ENCODE measurements at regions not wholly inside any gene's neighbourhood (a gene's known extent, or its start where the extent isn't known, plus 50 kb on each side); places are given as distances from the start of the nearest gene placed in this dataset.

DNA sequence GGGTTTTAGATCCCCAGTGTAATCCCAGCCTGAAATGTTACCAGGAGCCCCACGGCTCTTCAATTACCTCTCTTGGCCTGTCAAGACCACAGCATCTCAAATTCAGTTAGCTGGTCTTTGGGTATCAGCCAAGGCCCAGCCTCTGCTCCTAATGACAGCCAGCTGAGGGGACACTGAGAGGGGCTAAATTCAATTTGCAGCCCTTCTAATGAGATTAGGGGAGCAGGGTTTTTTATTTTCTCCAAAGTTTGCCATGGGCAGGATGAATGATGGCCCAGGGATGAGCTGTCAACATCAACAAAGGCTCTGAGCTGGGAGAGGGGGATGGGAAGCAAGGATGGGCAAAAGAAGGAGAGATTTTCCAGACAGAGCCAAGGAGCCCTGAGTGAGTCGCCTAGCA lies 116.8 kb upstream of the TBX20 start:
- DNase-seq (ENCODE audit: low read depth, low spot score) = no peak
- H3K27ac ChIP-seq (ENCODE audit: low read length) = no peak overlapping the region
- no peaks in the 10 kb centered on the region for H3K27me3 ChIP-seq (ENCODE audit: control insufficient read depth, insufficient read depth, low read length)
- no CpG with 5 or more reads among the region's 2 CpGs for WGBS (ENCODE audit: insufficient coverage, insufficient read length)
- H3K4me1 ChIP-seq (ENCODE audit: control insufficient read depth, insufficient read depth, low read length) = peaks cover 4% of the 10 kb centered on the region; the same call in 1 of the 2 replicates
- H3K36me3 ChIP-seq (ENCODE audit: control insufficient read depth, insufficient read depth, low read length) = no peaks in the 10 kb centered on the region
- H3K9me3 ChIP-seq (ENCODE audit: control insufficient read depth, insufficient read depth, low read length) = no peaks in the 10 kb centered on the region
- H3K4me3 ChIP-seq (ENCODE audit: low read length) = no peak overlapping the region

DNA sequence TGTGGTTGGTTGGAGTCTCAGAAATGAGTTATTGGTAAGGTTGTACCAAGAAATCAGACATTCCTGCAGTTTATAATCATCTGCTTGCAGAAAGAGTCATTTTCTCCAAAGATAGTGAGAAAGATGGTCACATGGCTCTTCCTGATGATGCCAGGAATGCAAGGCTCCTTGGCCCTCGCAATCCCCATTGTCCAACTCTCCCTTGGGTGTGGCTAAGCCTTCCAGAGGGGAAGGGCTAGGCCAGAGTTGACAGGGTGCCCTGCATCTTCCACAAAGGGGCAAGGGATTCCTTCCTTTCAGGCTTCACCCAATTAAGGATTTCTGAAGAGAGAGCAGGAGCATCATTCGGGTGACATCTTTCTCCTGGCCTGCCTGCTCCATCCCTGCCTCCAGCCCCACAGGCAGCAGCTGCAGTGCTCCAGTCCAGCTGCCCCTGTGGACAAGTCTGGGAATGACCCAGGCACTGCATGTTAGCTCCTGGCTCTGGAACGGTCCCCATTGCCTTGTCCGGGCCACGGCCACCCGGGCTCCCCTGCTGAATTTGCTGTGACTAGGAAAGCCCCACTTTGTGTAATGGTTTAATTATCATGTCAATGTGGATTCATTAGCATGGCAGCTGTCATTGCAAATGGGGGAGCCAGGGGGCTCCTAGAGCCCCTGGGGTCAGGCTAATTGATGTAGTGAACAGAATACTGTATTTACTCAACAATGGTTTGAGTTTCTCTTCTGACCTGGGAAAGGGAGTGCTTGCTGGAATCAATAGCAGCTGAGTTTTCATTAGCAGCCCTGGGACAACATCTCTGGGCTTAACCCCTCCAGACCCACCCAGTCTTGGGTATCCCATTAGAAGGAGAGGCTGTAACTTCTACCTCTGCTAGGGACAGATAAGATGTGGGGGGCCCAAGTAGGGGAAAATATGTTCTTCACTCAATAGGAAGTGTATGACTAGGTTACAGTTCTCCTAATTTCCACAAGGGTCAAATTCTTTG lies 112.6 kb upstream of the TBX20 start:
- no peak overlapping the region for H3K27ac ChIP-seq (ENCODE audit: low read length)
- H3K36me3 ChIP-seq (ENCODE audit: control insufficient read depth, insufficient read depth, low read length) = no peaks in the 10 kb centered on the region
- H3K27me3 ChIP-seq (ENCODE audit: control insufficient read depth, insufficient read depth, low read length) = no peaks in the 10 kb centered on the region
- H3K4me3 ChIP-seq (ENCODE audit: low read length) = no peak overlapping the region
- DNase-seq (ENCODE audit: low read depth, low spot score) = peak; percentile 45
- no peaks in the 10 kb centered on the region for H3K9me3 ChIP-seq (ENCODE audit: control insufficient read depth, insufficient read depth, low read length)
- WGBS (ENCODE audit: insufficient coverage, insufficient read length) = no CpG with 5 or more reads among the region's 6 CpGs
- peaks cover 4% of the 10 kb centered on the region; the same call in 1 of the 2 replicates for H3K4me1 ChIP-seq (ENCODE audit: control insufficient read depth, insufficient read depth, low read length)

DNA sequence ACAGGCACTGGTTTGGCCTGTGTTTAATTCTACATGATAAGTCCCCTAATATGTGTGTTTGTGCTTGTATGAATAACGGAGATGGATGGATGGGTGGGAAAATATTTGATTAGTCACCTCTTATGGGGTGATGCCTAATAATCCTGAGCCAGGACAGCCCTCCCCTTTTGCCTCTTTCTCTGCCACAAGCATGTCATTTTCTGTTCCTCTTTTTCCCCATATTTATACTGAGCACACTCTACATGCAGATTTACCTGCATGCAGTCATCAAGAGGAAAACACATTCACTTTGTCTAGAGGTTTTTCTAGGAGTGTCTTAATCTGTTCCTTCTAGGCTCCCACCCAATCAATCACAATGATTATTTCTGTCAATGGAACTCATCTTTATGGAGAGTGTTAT lies 111.6 kb upstream of the TBX20 start:
- Histone ChIP-seq H3K36me3 (ENCODE audit: control insufficient read depth, insufficient read depth, low read length) (no peaks in the 10 kb centered on the region), H3K4me1 (ENCODE audit: control insufficient read depth, insufficient read depth, low read length) (peaks cover 4% of the 10 kb centered on the region; the same call in 1 of the 2 replicates), H3K9me3 (ENCODE audit: control insufficient read depth, insufficient read depth, low read length) (no peaks in the 10 kb centered on the region), H3K4me3 (ENCODE audit: low read length) (no peak overlapping the region), H3K27me3 (ENCODE audit: control insufficient read depth, insufficient read depth, low read length) (no peaks in the 10 kb centered on the region), H3K27ac (ENCODE audit: low read length) (no peak overlapping the region)
- DNase-seq (ENCODE audit: low read depth, low spot score) = no peak
- WGBS (ENCODE audit: insufficient coverage, insufficient read length) = no CpG with 5 or more reads among the region's 1 CpG

DNA sequence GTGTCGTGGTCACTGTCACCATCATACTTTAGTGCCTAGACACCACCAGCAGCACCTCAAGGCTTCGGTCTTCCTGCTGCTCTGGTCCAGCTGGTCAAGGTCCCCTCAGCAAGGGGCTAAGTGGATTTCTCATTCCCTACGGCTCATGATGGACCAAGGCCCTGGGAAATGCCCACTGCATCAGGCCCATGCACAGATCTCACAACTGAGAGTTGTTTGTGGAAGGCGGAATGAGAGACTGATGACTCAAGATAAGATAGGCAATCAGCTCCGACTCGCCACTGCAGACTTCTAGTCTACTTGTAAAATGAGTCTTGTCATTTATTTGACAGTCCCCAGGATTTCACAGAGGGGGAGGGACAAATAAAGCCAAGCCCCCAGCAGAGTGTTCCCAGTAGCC lies 108.4 kb upstream of the TBX20 start:
- H3K9me3 ChIP-seq (ENCODE audit: control insufficient read depth, insufficient read depth, low read length) = no peaks in the 10 kb centered on the region
- H3K27ac ChIP-seq (ENCODE audit: low read length) = no peak overlapping the region
- H3K36me3 ChIP-seq (ENCODE audit: control insufficient read depth, insufficient read depth, low read length) = no peaks in the 10 kb centered on the region
- WGBS (ENCODE audit: insufficient coverage, insufficient read length) = no CpG with 5 or more reads among the region's 6 CpGs
- no peaks in the 10 kb centered on the region for H3K27me3 ChIP-seq (ENCODE audit: control insufficient read depth, insufficient read depth, low read length)
- peaks cover 4% of the 10 kb centered on the region; the same call in 1 of the 2 replicates for H3K4me1 ChIP-seq (ENCODE audit: control insufficient read depth, insufficient read depth, low read length)
- H3K4me3 ChIP-seq (ENCODE audit: low read length) = no peak overlapping the region
- no peak for DNase-seq (ENCODE audit: low read depth, low spot score)

DNA sequence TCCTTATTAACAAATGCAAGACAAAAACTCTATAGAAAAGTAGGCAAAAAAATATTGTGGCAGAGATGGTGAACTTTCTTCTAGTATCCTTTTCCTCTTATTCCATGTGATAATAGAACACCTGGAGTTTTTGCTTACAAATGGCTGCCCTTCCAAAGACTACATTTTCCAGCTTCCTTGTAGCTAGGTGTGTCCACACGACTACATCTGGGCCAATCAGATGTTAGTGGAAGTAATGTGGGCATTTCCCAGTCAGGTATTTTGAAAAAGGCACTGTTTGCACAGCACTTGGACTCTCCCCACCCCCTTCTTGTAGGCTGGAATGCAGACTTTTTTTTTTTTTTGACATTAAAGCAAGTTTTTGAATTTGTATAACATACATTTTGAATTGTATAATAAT lies 105.5 kb upstream of the TBX20 start:
- Histone ChIP-seq H3K27me3 (ENCODE audit: control insufficient read depth, insufficient read depth, low read length) (no peaks in the 10 kb centered on the region), H3K36me3 (ENCODE audit: control insufficient read depth, insufficient read depth, low read length) (no peaks in the 10 kb centered on the region), H3K27ac (ENCODE audit: low read length) (no peak overlapping the region), H3K4me3 (ENCODE audit: low read length) (no peak overlapping the region), H3K9me3 (ENCODE audit: control insufficient read depth, insufficient read depth, low read length) (no peaks in the 10 kb centered on the region), H3K4me1 (ENCODE audit: control insufficient read depth, insufficient read depth, low read length) (no peaks in the 10 kb centered on the region)
- no CpG with 5 or more reads among the region's 1 CpG for WGBS (ENCODE audit: insufficient coverage, insufficient read length)
- no peak for DNase-seq (ENCODE audit: low read depth, low spot score)

DNA sequence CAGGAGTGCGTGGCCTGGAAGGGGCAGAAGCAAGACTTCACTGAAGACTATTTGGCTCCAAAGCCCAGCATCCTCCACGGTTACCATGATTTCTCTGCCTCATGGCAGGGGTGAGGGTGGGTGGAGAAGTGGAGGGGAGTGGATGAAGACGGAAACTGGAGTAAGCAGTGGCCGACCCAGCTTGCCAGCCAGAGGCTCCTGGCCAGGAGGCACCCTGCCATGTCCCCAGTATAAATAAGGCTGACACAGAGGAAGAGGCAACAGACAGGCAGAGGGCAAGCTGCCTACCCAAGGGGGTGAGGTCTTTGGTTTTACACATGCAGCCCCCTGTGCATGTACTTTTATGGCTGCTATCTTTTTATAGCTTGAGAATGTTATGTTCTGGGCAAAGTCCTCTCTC lies 102.6 kb upstream of the TBX20 start:
- H3K4me1 ChIP-seq (ENCODE audit: control insufficient read depth, insufficient read depth, low read length) = peaks cover 2% of the 10 kb centered on the region; the same call in 1 of the 2 replicates
- no CpG with 5 or more reads among the region's 4 CpGs for WGBS (ENCODE audit: insufficient coverage, insufficient read length)
- no peaks in the 10 kb centered on the region for H3K27me3 ChIP-seq (ENCODE audit: control insufficient read depth, insufficient read depth, low read length)
- H3K27ac ChIP-seq (ENCODE audit: low read length) = no peak overlapping the region
- H3K4me3 ChIP-seq (ENCODE audit: low read length) = no peak overlapping the region
- DNase-seq (ENCODE audit: low read depth, low spot score) = no peak
- no peaks in the 10 kb centered on the region for H3K36me3 ChIP-seq (ENCODE audit: control insufficient read depth, insufficient read depth, low read length)
- H3K9me3 ChIP-seq (ENCODE audit: control insufficient read depth, insufficient read depth, low read length) = no peaks in the 10 kb centered on the region

DNA sequence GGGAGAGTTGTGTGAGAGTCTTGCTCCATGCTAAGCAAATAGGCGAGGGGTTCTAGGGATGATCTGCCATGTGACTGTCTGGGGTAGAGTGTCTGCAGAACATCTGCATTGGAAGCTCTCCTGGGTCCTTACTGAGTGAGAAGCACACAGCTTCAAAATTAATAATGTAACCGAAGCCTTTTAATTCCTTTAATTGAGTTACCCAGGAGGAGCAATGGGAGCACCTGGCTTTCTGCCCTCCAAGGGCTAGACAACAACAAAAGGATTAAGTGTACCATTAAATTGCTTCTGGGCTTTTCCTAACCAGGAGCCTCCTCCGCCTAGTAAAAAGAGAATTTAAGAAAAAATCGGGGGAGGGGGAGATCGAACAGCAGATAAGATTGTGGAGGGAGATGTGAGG lies 102.0 kb upstream of the TBX20 start:
- H3K27me3 ChIP-seq (ENCODE audit: control insufficient read depth, insufficient read depth, low read length) = no peaks in the 10 kb centered on the region
- no peak for DNase-seq (ENCODE audit: low read depth, low spot score)
- WGBS (ENCODE audit: insufficient coverage, insufficient read length) = no CpG with 5 or more reads among the region's 5 CpGs

DNA sequence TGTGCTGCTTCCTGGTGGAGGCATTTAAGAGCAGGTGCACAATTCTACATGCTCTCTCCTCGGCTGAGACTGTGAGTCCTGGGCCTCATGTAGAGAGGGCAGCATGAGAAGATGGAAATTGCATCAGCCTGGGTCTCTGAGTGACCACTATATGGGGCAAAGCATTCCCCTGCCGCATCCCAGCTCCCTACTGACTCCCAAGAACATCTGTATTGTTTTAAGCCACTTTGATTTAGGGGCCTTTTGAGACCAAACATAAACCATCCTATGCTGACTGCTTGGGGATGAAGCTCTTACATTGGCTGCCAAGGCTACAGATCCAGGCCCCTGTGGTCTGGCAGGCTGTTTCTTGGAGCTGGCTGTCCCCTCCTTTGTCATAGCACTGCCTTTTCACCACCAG lies 101.3 kb upstream of the TBX20 start:
- no peaks in the 10 kb centered on the region for H3K36me3 ChIP-seq (ENCODE audit: control insufficient read depth, insufficient read depth, low read length)
- no CpG with 5 or more reads among the region's 2 CpGs for WGBS (ENCODE audit: insufficient coverage, insufficient read length)
- H3K27me3 ChIP-seq (ENCODE audit: control insufficient read depth, insufficient read depth, low read length) = no peaks in the 10 kb centered on the region
- no peaks in the 10 kb centered on the region for H3K9me3 ChIP-seq (ENCODE audit: control insufficient read depth, insufficient read depth, low read length)
- no peak for DNase-seq (ENCODE audit: low read depth, low spot score)
- H3K4me3 ChIP-seq (ENCODE audit: low read length) = no peak overlapping the region
- no peak overlapping the region for H3K27ac ChIP-seq (ENCODE audit: low read length)
- H3K4me1 ChIP-seq (ENCODE audit: control insufficient read depth, insufficient read depth, low read length) = peaks cover 2% of the 10 kb centered on the region; the same call in 1 of the 2 replicates

More for the DNA sequence above, 102.0 kb upstream of the TBX20 start:
- Histone ChIP-seq H3K27ac (ENCODE audit: low read length) (no peak overlapping the region), H3K4me1 (ENCODE audit: control insufficient read depth, insufficient read depth, low read length) (peaks cover 2% of the 10 kb centered on the region; the same call in 1 of the 2 replicates), H3K9me3 (ENCODE audit: control insufficient read depth, insufficient read depth, low read length) (no peaks in the 10 kb centered on the region), H3K4me3 (ENCODE audit: low read length) (no peak overlapping the region), H3K36me3 (ENCODE audit: control insufficient read depth, insufficient read depth, low read length) (no peaks in the 10 kb centered on the region)

DNA sequence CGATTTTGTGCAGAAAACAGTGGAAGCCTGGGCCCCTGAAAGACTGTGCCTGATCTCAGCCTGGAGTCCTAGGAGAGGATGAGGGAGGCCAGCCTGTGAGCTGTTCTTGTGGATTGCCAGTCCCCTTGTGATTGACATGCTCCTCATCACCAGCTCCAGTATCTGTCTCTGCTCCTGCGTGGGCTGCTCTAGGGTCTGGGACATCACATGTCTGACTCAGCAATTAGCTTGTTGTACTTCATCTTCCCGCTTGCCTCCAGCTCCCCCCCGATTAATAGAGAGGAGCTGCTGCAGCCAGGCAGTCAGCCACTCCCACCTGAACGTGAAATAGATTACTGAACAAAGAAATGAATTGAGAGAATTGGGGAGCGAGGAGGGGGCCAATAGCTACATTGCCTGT lies 99.6 kb upstream of the TBX20 start:
- WGBS (ENCODE audit: insufficient coverage, insufficient read length) = no CpG with 5 or more reads among the region's 6 CpGs
- Histone ChIP-seq H3K9me3 (ENCODE audit: control insufficient read depth, insufficient read depth, low read length) (no peaks in the 10 kb centered on the region), H3K27me3 (ENCODE audit: control insufficient read depth, insufficient read depth, low read length) (no peaks in the 10 kb centered on the region)

DNA sequence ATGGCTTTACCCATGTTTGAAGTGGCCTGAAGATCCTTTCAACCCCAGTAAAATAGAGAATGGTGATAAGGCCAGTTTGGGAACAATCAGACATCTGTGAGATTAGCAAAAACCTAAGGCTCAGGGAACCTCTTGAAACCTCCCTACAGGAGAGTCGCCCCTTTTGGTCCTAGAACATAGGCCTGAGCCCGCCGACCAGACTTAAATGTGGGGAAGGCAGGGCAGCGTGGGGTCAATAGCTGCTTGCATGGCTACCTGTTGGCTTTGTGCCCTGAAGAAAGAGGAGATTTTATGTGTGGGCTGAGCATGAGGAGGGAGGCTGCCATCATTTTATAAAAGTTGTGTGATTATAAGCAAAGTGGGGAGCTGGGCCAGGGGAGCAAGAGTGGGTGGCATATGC lies 97.6 kb upstream of the TBX20 start:
- Histone ChIP-seq H3K4me3 (ENCODE audit: low read length) (no peak overlapping the region), H3K4me1 (ENCODE audit: control insufficient read depth, insufficient read depth, low read length) (peaks cover 2% of the 10 kb centered on the region; the same call in 1 of the 2 replicates), H3K36me3 (ENCODE audit: control insufficient read depth, insufficient read depth, low read length) (no peaks in the 10 kb centered on the region), H3K27ac (ENCODE audit: low read length) (no peak overlapping the region), H3K9me3 (ENCODE audit: control insufficient read depth, insufficient read depth, low read length) (no peaks in the 10 kb centered on the region), H3K27me3 (ENCODE audit: control insufficient read depth, insufficient read depth, low read length) (no peaks in the 10 kb centered on the region)
- WGBS (ENCODE audit: insufficient coverage, insufficient read length) = no CpG with 5 or more reads among the region's 4 CpGs
- no peak for DNase-seq (ENCODE audit: low read depth, low spot score)

More for the DNA sequence above, 99.6 kb upstream of the TBX20 start:
- peaks cover 2% of the 10 kb centered on the region; the same call in 1 of the 2 replicates for H3K4me1 ChIP-seq (ENCODE audit: control insufficient read depth, insufficient read depth, low read length)
- DNase-seq (ENCODE audit: low read depth, low spot score) = no peak
- H3K27ac ChIP-seq (ENCODE audit: low read length) = no peak overlapping the region
- no peak overlapping the region for H3K4me3 ChIP-seq (ENCODE audit: low read length)
- H3K36me3 ChIP-seq (ENCODE audit: control insufficient read depth, insufficient read depth, low read length) = no peaks in the 10 kb centered on the region

Measured in iPS DF 6.9 (cell line).